Muscle of leg (tissue), 3 donors: ENCODE measurements at regions not wholly inside any gene's neighbourhood (a gene's known extent, or its start where the extent isn't known, plus 50 kb on each side); places are given as distances from the start of the nearest gene placed in this dataset.

Experiments used
- DNase-seq: peaks from one replicate; pipeline ENCODE4 v3.0.0; 2013
- H3K27ac ChIP-seq: one replicate; pipeline ENCODE4 v1.5.1; 2013; ENCODE audit warnings: mild to moderate bottlenecking, low read length, control low read depth
- H3K27me3 ChIP-seq: one replicate; pipeline ENCODE4 v1.6.1; 2013; ENCODE audit warnings: low read length; ENCODE audit not compliant: control insufficient read depth, insufficient read depth
- H3K36me3 ChIP-seq: one replicate; pipeline ENCODE4 v1.6.1; 2013; ENCODE audit warnings: low read length; ENCODE audit not compliant: control insufficient read depth, insufficient read depth
- H3K4me1 ChIP-seq: one replicate; pipeline ENCODE4 v1.6.1; 2013; ENCODE audit warnings: low read length; ENCODE audit not compliant: control insufficient read depth, insufficient read depth
- H3K4me3 ChIP-seq: one replicate; pipeline ENCODE4 v1.5.1; 2013; ENCODE audit warnings: low read length, control low read depth
- H3K9me3 ChIP-seq: replicated peaks from 2 replicates; pipeline ENCODE4 v1.6.1; 2013; ENCODE audit warnings: low read depth, low read length; ENCODE audit not compliant: control insufficient read depth
- WGBS: methylation state at CpG from one replicate; pipeline ENCODE4 v1.1.5; 2013; ENCODE audit warnings: missing lambda C conversion rate; ENCODE audit not compliant: insufficient coverage; 5-methylcytosine and 5-hydroxymethylcytosine counted together

GRCh38 chr6:44558832-44559251 is 171.3 kb downstream of the CDC5L start:
- H3K27me3 ChIP-seq = peaks cover 17% of the 10 kb centered on the region
- peaks cover 13% of the 10 kb centered on the region for H3K4me1 ChIP-seq
- 44% methylated on average over 2 of the region's 2 CpGs for WGBS
- no peak overlapping the region for H3K4me3 ChIP-seq
- no peak overlapping the region for H3K27ac ChIP-seq
- H3K9me3 ChIP-seq = no peaks in the 10 kb centered on the region
- no peaks in the 10 kb centered on the region for H3K36me3 ChIP-seq
- peak; percentile 38 for DNase-seq

GRCh38 chr6:44559486-44560270 is 172.2 kb downstream of the CDC5L start:
- Histone ChIP-seq H3K27me3 (peaks cover 17% of the 10 kb centered on the region), H3K4me3 (no peak overlapping the region), H3K27ac (no peak overlapping the region), H3K36me3 (no peaks in the 10 kb centered on the region), H3K4me1 (peaks cover 13% of the 10 kb centered on the region), H3K9me3 (no peaks in the 10 kb centered on the region)
- DNase-seq = no peak
- WGBS = 94% methylated on average over 3 of the region's 13 CpGs

GRCh38 chr6:44560458-44561059 is 173.1 kb downstream of the CDC5L start:
- DNase-seq = peak; percentile 23
- Histone ChIP-seq H3K27ac (no peak overlapping the region), H3K4me3 (no peak overlapping the region), H3K27me3 (peaks cover 17% of the 10 kb centered on the region), H3K36me3 (no peaks in the 10 kb centered on the region), H3K4me1 (peaks cover 13% of the 10 kb centered on the region), H3K9me3 (no peaks in the 10 kb centered on the region)
- WGBS = 25% methylated on average over 9 of the region's 12 CpGs

GRCh38 chr6:44561060-44561623 is 173.6 kb downstream of the CDC5L start:
- Histone ChIP-seq H3K9me3 (no peaks in the 10 kb centered on the region), H3K27ac (no peak overlapping the region), H3K4me1 (peaks cover 13% of the 10 kb centered on the region), H3K36me3 (no peaks in the 10 kb centered on the region), H3K4me3 (peak overlapping the region; percentile 4), H3K27me3 (peaks cover 17% of the 10 kb centered on the region)
- no peak for DNase-seq
- 0% methylated on average over 10 of the region's 25 CpGs for WGBS

- DNase-seq = no peak
- no peak overlapping the region for H3K27ac ChIP-seq
Observed at GRCh38 chr6:44561832-44562665, 174.5 kb downstream of the CDC5L start.

GRCh38 chr6:44563397-44563796 is 175.9 kb downstream of the CDC5L start:
- H3K36me3 ChIP-seq = no peaks in the 10 kb centered on the region
- DNase-seq = peak; percentile 35
- no peaks in the 10 kb centered on the region for H3K9me3 ChIP-seq
- no CpG with 5 or more reads among the region's 11 CpGs for WGBS
- H3K27me3 ChIP-seq = peaks cover 17% of the 10 kb centered on the region
- H3K4me1 ChIP-seq = peaks cover 13% of the 10 kb centered on the region
- no peak overlapping the region for H3K27ac ChIP-seq
- H3K4me3 ChIP-seq = no peak overlapping the region

More at GRCh38 chr6:44561832-44562665, 174.5 kb downstream of the CDC5L start:
- peaks cover 13% of the 10 kb centered on the region for H3K4me1 ChIP-seq
- H3K27me3 ChIP-seq = peaks cover 17% of the 10 kb centered on the region
- no peaks in the 10 kb centered on the region for H3K36me3 ChIP-seq
- 72% methylated on average over 6 of the region's 8 CpGs for WGBS
- no peaks in the 10 kb centered on the region for H3K9me3 ChIP-seq
- no peak overlapping the region for H3K4me3 ChIP-seq

- WGBS = 80% methylated on average over 1 of the region's 6 CpGs
- DNase-seq = no peak
- Histone ChIP-seq H3K27ac (no peak overlapping the region), H3K4me1 (peaks cover 23% of the 10 kb centered on the region), H3K27me3 (peaks cover 12% of the 10 kb centered on the region), H3K4me3 (no peak overlapping the region), H3K36me3 (no peaks in the 10 kb centered on the region), H3K9me3 (no peaks in the 10 kb centered on the region)
Observed at GRCh38 chr6:44564906-44565524, 177.5 kb downstream of the CDC5L start.

GRCh38 chr6:44567406-44567805 is 179.9 kb downstream of the CDC5L start:
- Histone ChIP-seq H3K9me3 (no peaks in the 10 kb centered on the region), H3K27me3 (no peaks in the 10 kb centered on the region), H3K36me3 (no peaks in the 10 kb centered on the region), H3K4me3 (no peak overlapping the region), H3K4me1 (peaks cover 21% of the 10 kb centered on the region), H3K27ac (no peak overlapping the region)
- DNase-seq = no peak
- WGBS = 100% methylated on average over 1 of the region's 4 CpGs

- no peak overlapping the region for H3K27ac ChIP-seq
Observed at GRCh38 chr6:44569131-44569530, 181.6 kb downstream of the CDC5L start.

More at GRCh38 chr6:44569131-44569530, 181.6 kb downstream of the CDC5L start:
- Histone ChIP-seq H3K4me1 (peaks cover 16% of the 10 kb centered on the region), H3K36me3 (no peaks in the 10 kb centered on the region), H3K4me3 (no peak overlapping the region), H3K9me3 (no peaks in the 10 kb centered on the region), H3K27me3 (no peaks in the 10 kb centered on the region)
- no peak for DNase-seq
- WGBS = 90% methylated on average over 2 of the region's 3 CpGs
